ENCODE measurements at regions not wholly inside any gene's neighbourhood (a gene's known extent, or its start where the extent isn't known, plus 50 kb on each side); places are given as distances from the start of the nearest gene placed in this dataset.

GRCh38 chr10:4568731-4569130 lies 257.3 kb upstream of the AKR1E2 start:
- no peak for DNase-seq (ENCODE audit: extremely low spot score)
- ChIA-PET POLR2A (no interaction called here), CTCF (no interaction called here)
- TF ChIP-seq, protein P1, sequence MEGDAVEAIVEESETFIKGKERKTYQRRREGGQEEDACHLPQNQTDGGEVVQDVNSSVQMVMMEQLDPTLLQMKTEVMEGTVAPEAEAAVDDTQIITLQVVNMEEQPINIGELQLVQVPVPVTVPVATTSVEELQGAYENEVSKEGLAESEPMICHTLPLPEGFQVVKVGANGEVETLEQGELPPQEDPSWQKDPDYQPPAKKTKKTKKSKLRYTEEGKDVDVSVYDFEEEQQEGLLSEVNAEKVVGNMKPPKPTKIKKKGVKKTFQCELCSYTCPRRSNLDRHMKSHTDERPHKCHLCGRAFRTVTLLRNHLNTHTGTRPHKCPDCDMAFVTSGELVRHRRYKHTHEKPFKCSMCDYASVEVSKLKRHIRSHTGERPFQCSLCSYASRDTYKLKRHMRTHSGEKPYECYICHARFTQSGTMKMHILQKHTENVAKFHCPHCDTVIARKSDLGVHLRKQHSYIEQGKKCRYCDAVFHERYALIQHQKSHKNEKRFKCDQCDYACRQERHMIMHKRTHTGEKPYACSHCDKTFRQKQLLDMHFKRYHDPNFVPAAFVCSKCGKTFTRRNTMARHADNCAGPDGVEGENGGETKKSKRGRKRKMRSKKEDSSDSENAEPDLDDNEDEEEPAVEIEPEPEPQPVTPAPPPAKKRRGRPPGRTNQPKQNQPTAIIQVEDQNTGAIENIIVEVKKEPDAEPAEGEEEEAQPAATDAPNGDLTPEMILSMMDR (IDR thresholded peaks at IDR 0.05; ENCODE audit: control extremely low read depth, extremely low read depth, low read depth, missing control alignments): no peak

GRCh38 chr10:4568086-4568485 lies 257.9 kb upstream of the AKR1E2 start:
- CTCF ChIA-PET: no interaction called here
- no peak for DNase-seq (ENCODE audit: extremely low spot score)
- POLR2A ChIA-PET: no interaction called here
- TF ChIP-seq, protein P1 (IDR thresholded peaks at IDR 0.05; ENCODE audit: control extremely low read depth, extremely low read depth, low read depth, missing control alignments): no peak

DNA sequence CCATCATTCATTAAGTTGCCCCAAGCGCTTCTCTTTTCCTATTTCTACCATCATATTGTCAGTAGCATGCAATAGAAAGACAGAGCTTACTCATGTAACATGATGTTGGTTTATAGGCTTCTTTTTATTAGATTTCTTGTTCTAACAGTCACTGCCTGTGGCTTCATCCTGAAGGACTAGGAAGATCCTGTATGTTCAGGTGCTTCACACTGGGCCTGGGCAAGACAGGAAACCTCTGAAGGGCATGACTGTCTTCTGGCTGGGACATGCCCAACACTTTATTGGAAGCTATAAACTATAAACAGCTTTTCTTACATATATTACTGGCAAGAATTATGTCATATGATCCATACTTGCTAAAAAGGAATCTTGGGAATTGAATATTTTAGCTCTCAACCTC lies 258.4 kb upstream of the AKR1E2 start:
- TF ChIP-seq, protein P1 (IDR thresholded peaks at IDR 0.05; ENCODE audit: control extremely low read depth, extremely low read depth, low read depth, missing control alignments): no peak
- CTCF ChIA-PET: no interaction called here
- DNase-seq (ENCODE audit: extremely low spot score): no peak
- POLR2A ChIA-PET: no interaction called here

DNA sequence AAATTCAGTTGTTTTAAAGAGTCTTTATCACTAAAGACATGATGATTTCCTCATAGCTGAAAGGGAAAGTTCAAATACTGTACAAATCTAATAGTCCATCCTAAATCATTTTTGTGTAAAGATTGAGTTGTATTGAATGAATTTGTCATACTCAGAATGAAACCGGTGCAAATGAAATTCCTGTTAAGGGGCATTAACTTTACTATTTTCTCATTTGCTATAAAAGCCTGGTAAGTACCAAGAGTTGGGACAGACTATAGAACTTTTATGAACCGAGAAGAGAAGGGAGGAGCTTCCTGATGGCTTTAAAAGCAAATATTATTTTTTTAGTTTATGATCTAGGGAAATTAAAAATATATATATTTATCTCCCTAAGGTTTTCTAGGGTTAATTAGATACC lies 260.0 kb upstream of the AKR1E2 start:
- TF ChIP-seq, protein P1 (IDR thresholded peaks at IDR 0.05; ENCODE audit: control extremely low read depth, extremely low read depth, low read depth, missing control alignments): no peak
- POLR2A ChIA-PET: no interaction called here
- no peak for DNase-seq (ENCODE audit: extremely low spot score)
- CTCF ChIA-PET: no interaction called here

DNA sequence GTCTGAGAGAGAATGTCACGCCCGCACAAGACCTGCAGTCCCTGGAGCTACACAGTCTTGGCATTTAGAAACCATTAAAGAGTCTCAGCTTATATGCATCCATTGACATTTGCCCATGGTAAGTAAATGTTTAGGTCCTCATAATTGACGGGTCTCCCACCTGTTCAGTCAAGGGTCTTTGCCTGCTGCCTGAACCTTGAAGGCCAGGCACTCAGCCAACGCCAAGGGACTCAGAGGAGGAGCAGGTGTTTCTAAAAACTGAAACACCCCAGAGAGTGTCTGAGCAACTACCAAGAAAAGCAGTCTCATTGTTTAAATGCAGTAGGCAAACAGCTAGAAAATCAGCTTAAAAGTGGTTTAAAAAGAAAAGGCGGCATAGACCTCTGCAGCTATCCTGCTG lies 264.7 kb upstream of the AKR1E2 start:
- ChIA-PET POLR2A (no interaction called here), CTCF (no interaction called here)
- TF ChIP-seq, protein P1 (IDR thresholded peaks at IDR 0.05; ENCODE audit: control extremely low read depth, extremely low read depth, low read depth, missing control alignments): no peak
- no peak for DNase-seq (ENCODE audit: extremely low spot score)

DNA sequence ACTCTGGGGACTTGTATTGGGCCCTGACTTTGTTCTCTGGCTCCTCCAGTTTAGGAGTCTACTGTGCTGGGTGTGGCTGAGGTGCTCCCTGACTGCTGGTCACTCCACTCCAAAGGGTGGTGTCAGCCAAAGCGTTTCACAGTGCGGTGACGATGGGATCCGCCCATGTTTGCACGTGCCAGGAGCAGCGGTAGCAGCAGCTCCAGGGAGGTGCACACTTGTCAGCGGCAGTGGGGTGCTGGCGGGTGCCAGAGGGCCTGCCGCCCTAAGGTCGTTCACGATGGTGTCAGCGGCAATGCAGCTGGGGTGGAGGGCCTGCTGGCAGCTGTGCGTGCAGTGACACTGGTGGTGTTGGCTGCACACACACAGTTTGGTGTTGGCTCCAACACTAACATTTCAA lies 268.5 kb upstream of the AKR1E2 start:
- ChIA-PET CTCF (interaction anchor here (1.9 kb wide), 1 partner anchor 8 kb away, joined by 5 read pairs; no protein-coding TSS in a partner anchor), POLR2A (interaction anchor here (0.6 kb wide), 1 partner anchor 22 kb away, joined by 3 read pairs; no protein-coding TSS in a partner anchor)
- TF ChIP-seq, protein P1 (IDR thresholded peaks at IDR 0.05; ENCODE audit: control extremely low read depth, extremely low read depth, low read depth, missing control alignments): no peak
- no peak for DNase-seq (ENCODE audit: extremely low spot score)

- POLR2A ChIA-PET: no interaction called here
- TF ChIP-seq, protein P1 (IDR thresholded peaks at IDR 0.05; ENCODE audit: control extremely low read depth, extremely low read depth, low read depth, missing control alignments): no peak
- no peak for DNase-seq (ENCODE audit: extremely low spot score)
- CTCF ChIA-PET: no interaction called here
Measured at GRCh38 chr10:4556527-4556926, 269.5 kb upstream of the AKR1E2 start.

Data from GM10248 (cell line).